ENCODE measurements at regions not wholly inside any gene's neighbourhood (a gene's known extent, or its start where the extent isn't known, plus 50 kb on each side); places are given as distances from the start of the nearest gene placed in this dataset.

- TF ChIP-seq CTCF (conservative IDR thresholded peaks at IDR 0.05; ENCODE audit: low read depth, low read length): no peak
- TF ChIP-seq EZH2 (IDR thresholded peaks at IDR 0.05; ENCODE audit: borderline replicate concordance, low read depth, low read length, poor library complexity, severe bottlenecking): no peak
Observed at GRCh38 chr15:63453186-63453905, 51.0 kb upstream of the USP3 start.

Data from A673 (cell line).